Activated CD4-positive, alpha-beta T cell treated with anti-CD3 and anti-CD28 coated beads for 36 hours (primary cell): ENCODE measurements at regions not wholly inside any gene's neighbourhood (a gene's known extent, or its start where the extent isn't known, plus 50 kb on each side); places are given as distances from the start of the nearest gene placed in this dataset.

ENCODE experiments used
- ATAC-seq: fragments of 200-7000 bp; cut with Tn5 transposase; one replicate; pipeline ENCODE4 v1.10.0; 2021; ENCODE audit warnings: mild to moderate bottlenecking, moderate library complexity
- CTCF ChIA-PET: fragments of 350-600 bp; sonication (Branson Sonifier 250); formaldehyde crosslinking; loops from one replicate; lab custom pipeline; 2021; ENCODE audit warnings: antibody characterized with exemption; lab: Charles Lee
- POLR2A ChIA-PET: fragments of 350-600 bp; sonication (Branson Sonifier 250); formaldehyde crosslinking; loops from one replicate; lab custom pipeline; 2021; ENCODE audit warnings: antibody characterized with exemption, inconsistent platforms; lab: Charles Lee
- DNase-seq: peaks from one replicate; pipeline ENCODE4 v3.0.0-alpha.2; 2020
- H3K27ac Mint-ChIP-seq: one replicate; pipeline ENCODE4 v1.8.0; 2021; ENCODE audit warnings: mixed read lengths
- H3K27me3 Mint-ChIP-seq: one replicate; pipeline ENCODE4 v1.8.0; 2021; ENCODE audit warnings: mixed read lengths
- H3K36me3 Mint-ChIP-seq: one replicate; pipeline ENCODE4 v1.8.0; 2021; ENCODE audit warnings: low read depth, mixed read lengths
- H3K4me1 Mint-ChIP-seq: one replicate; pipeline ENCODE4 v1.8.0; 2021; ENCODE audit warnings: mixed read lengths
- H3K4me3 Mint-ChIP-seq: one replicate; pipeline ENCODE4 v1.8.0; 2021; ENCODE audit warnings: mild to moderate bottlenecking, moderate library complexity, mixed read lengths
- H3K9me3 Mint-ChIP-seq: one replicate; pipeline ENCODE4 v1.8.0; 2021; ENCODE audit warnings: low read depth, mixed read lengths
- intact Hi-C, 2 experiments: fragments of 100-400 bp; cut with DNase I in 1 of 2; cut with micrococcal nuclease in 1 of 2; formaldehyde crosslinking; loops; one replicate each; pipeline versions ENCODE4 v1.14.2 to v1.15.1; 2022 to 2024; cut with DNase I, micrococcal nuclease

- H3K36me3 Mint-ChIP-seq: no peaks in the 10 kb centered on the region
- H3K4me1 Mint-ChIP-seq: peaks cover 13% of the 10 kb centered on the region
- DNase-seq: no peak
- H3K4me3 Mint-ChIP-seq: no peak overlapping the region
- no peaks in the 10 kb centered on the region for H3K27me3 Mint-ChIP-seq
- H3K27ac Mint-ChIP-seq: no peak overlapping the region
- ATAC-seq: no peak
- ChIA-PET CTCF (interaction anchor here (0.7 kb wide), 1 partner anchor 115 kb away, joined by 3 read pairs; no protein-coding TSS in a partner anchor), POLR2A (no interaction called here)
- intact Hi-C loops: no loop called here
- peaks cover 2% of the 10 kb centered on the region for H3K9me3 Mint-ChIP-seq
These were observed 845.9 kb upstream of the ID2 start for GRCh38 chr2:7835693-7836680.

GRCh38 chr2:7837237-7837760 is 844.6 kb upstream of the ID2 start:
- POLR2A ChIA-PET: no interaction called here
- no peak for ATAC-seq
- Mint-ChIP-seq H3K9me3 (peaks cover 6% of the 10 kb centered on the region), H3K4me3 (no peak overlapping the region), H3K36me3 (no peaks in the 10 kb centered on the region), H3K27me3 (no peaks in the 10 kb centered on the region), H3K27ac (no peak overlapping the region), H3K4me1 (peaks cover 11% of the 10 kb centered on the region)
- intact Hi-C loops: no loop called here
- DNase-seq: no peak
- CTCF ChIA-PET: interaction anchor here (0.9 to 1.4 kb wide), 2 partner anchors 11 to 138 kb away, joined by 3 to 4 read pairs; no protein-coding TSS in a partner anchor

DNA sequence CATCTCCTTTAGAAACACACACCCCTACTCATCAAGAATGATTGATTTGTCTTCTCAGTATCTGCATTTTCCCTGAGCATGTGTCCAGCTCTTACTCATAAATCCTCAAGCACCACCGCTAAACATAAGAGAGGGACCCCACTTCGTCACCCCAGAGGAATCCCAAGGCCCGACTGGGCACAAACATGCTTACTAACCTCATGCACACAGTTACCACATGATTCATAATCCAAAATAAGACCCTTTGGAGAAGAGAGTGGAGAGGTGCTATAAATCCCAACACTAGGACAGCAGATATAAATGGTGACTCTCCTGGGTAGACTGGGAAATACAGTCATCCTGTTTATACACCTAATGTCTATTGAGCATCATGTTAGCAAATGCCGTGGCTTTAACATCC is 843.2 kb upstream of the ID2 start:
- Mint-ChIP-seq H3K4me3 (no peak overlapping the region), H3K36me3 (peaks cover 2% of the 10 kb centered on the region), H3K9me3 (peaks cover 9% of the 10 kb centered on the region), H3K27me3 (peaks cover under 1% of the 10 kb centered on the region), H3K27ac (no peak overlapping the region), H3K4me1 (peaks cover 15% of the 10 kb centered on the region)
- ChIA-PET POLR2A (no interaction called here), CTCF (no interaction called here)
- ATAC-seq (no peak), DNase-seq (no peak)
- intact Hi-C loops: no loop called here

DNA sequence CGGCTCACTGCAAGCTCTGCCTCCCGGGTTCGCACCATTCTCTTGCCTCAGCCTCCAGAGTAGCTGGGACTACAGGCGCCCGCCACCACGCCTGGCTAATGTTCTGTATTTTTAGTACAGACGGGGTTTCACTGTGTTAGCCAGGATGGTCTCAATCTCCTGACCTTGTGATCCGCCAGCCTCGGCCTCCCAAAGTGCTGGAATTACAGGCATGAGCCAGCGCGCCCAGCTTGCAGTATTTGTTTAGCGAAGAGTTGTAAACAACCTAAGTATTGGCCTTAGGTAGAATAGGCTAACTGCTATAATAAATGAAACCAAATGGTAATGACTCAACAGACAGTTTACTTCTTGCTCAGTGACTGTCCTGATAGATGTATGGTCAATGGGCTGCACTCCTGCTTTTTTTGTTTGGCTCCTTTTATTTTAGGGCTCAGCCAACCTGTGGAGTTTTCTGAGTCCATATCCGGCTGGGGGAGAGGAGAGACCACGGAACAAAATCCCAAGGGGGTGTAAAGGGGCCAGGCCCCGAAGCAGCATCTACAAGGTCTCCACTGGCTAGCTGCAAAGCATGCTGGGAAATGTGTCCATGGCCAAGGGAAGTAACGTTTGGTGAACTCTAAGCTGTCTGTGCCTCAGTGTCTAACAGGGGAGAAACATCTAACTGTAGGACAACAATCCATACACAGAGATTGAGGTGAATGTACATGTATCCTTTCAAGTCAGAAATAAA is 841.0 kb upstream of the ID2 start:
- ChIA-PET POLR2A (no interaction called here), CTCF (interaction anchor here (0.7 kb wide), 1 partner anchor 89 kb away, joined by 3 read pairs; no protein-coding TSS in a partner anchor)
- H3K9me3 Mint-ChIP-seq: peaks cover 9% of the 10 kb centered on the region
- peaks cover 2% of the 10 kb centered on the region for H3K36me3 Mint-ChIP-seq
- peaks cover 6% of the 10 kb centered on the region for H3K27me3 Mint-ChIP-seq
- H3K27ac Mint-ChIP-seq: no peak overlapping the region
- ATAC-seq: no peak
- intact Hi-C loops: no loop called here
- DNase-seq: no peak
- peaks cover 15% of the 10 kb centered on the region for H3K4me1 Mint-ChIP-seq
- no peak overlapping the region for H3K4me3 Mint-ChIP-seq

GRCh38 chr2:7841751-7842150 is 840.1 kb upstream of the ID2 start:
- POLR2A ChIA-PET: no interaction called here
- peaks cover 18% of the 10 kb centered on the region for H3K4me1 Mint-ChIP-seq

DNA sequence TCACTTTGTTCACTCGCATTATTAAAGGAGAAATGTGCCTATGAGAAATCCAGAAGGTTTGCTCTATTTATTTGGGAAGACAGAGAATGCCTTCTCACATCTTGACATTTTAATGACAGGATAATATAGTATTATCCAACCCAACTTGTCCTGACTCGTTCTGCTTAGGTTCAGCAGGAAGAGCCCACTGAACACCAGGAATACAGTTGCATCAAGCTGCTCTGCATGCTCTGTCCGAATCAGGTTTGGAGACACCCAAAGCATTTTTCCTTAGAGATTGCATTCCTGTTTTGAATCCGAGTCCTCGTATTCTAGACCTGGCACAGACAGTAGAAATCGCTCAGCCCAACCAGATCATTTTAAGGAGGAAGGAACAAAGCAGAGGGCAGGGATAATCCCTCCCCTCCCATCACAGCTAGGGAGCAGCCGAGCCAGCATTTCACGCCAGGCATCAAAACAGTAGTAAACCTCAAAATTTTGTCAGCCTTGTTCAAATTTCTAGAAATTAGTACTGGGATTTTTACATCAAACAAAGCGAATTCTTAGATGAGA is 837.4 kb upstream of the ID2 start:
- intact Hi-C loops: loop anchor here in 1 of 2 experiments (1.0 kb wide), 1 partner anchor 14 kb away; no protein-coding TSS in a partner anchor
- H3K4me3 Mint-ChIP-seq: no peak overlapping the region
- DNase-seq (no peak), ATAC-seq (no peak)
- H3K27me3 Mint-ChIP-seq: peaks cover 6% of the 10 kb centered on the region
- CTCF ChIA-PET: interaction anchor here (1.2 kb wide), 1 partner anchor 104 kb away, joined by 4 read pairs; no protein-coding TSS in a partner anchor
- no peak overlapping the region for H3K27ac Mint-ChIP-seq
- H3K36me3 Mint-ChIP-seq: peaks cover 2% of the 10 kb centered on the region
- peaks cover 9% of the 10 kb centered on the region for H3K9me3 Mint-ChIP-seq
- POLR2A ChIA-PET: no interaction called here
- peaks cover 40% of the 10 kb centered on the region for H3K4me1 Mint-ChIP-seq

More at GRCh38 chr2:7841751-7842150, 840.1 kb upstream of the ID2 start:
- no peak overlapping the region for H3K4me3 Mint-ChIP-seq
- DNase-seq (no peak), ATAC-seq (no peak)
- H3K27ac Mint-ChIP-seq: peak overlapping the region; percentile 47
- CTCF ChIA-PET: no interaction called here
- intact Hi-C loops: no loop called here
- H3K9me3 Mint-ChIP-seq: peaks cover 9% of the 10 kb centered on the region
- H3K27me3 Mint-ChIP-seq: peaks cover 6% of the 10 kb centered on the region
- H3K36me3 Mint-ChIP-seq: peaks cover 2% of the 10 kb centered on the region

DNA sequence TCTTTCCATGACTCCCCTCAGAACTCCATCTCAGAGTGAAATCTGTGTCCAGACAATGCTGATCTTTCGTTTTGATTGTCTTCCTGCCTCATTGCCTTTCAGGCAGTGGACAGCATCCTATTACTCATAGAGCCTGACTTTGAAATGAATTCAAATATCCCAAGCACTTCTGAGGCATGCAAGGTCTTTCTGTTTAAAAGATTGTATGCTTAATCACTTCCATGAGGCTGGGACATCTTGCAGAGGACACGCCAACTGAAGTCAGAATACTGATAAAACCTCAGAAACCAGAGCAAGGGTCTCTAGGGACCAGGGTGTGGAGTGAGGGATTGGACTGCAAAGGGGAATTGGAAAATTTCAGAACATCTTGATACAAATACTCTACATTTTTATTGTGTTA is 836.5 kb upstream of the ID2 start:
- Mint-ChIP-seq H3K4me3 (no peak overlapping the region), H3K27me3 (peaks cover 6% of the 10 kb centered on the region), H3K27ac (no peak overlapping the region), H3K36me3 (peaks cover 2% of the 10 kb centered on the region), H3K9me3 (peaks cover 9% of the 10 kb centered on the region), H3K4me1 (peaks cover 40% of the 10 kb centered on the region)
- DNase-seq (no peak), ATAC-seq (no peak)
- POLR2A ChIA-PET: no interaction called here
- intact Hi-C loops: loop anchor here (5.0 kb wide), 5 partner anchors 73 to 642 kb away; no protein-coding TSS in a partner anchor
- CTCF ChIA-PET: no interaction called here

DNA sequence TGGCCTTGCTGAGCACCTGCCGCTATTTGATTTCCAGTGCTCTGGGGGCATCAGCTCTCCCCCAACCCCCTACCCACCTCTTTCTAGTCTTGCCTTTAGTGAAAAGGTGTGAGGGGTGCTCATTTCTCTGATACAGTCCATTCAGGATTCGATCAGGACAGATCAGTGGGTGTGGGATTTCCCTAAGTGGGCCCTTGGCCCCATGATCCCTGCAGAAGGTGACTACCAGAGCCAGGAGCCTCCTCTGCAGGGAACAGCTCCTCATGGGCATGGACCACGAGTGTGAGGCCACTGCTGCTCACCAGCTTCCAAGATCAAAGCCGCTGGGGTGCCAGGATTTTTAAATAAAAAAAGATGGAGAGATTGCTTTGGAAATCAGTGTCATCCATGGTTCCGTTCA is 835.2 kb upstream of the ID2 start:
- intact Hi-C loops: loop anchor here (5.0 kb wide), 5 partner anchors 74 to 641 kb away; no protein-coding TSS in a partner anchor
- Mint-ChIP-seq H3K27ac (no peak overlapping the region), H3K9me3 (peaks cover 5% of the 10 kb centered on the region), H3K27me3 (peaks cover 6% of the 10 kb centered on the region), H3K4me3 (no peak overlapping the region), H3K4me1 (peaks cover 40% of the 10 kb centered on the region), H3K36me3 (peaks cover 2% of the 10 kb centered on the region)
- DNase-seq (no peak), ATAC-seq (no peak)
- ChIA-PET CTCF (interaction anchor here (1.4 to 1.7 kb wide), 2 partner anchors 17 to 21 kb away, joined by 3 to 6 read pairs; no protein-coding TSS in a partner anchor), POLR2A (no interaction called here)

GRCh38 chr2:7847321-7847720 is 834.5 kb upstream of the ID2 start:
- DNase-seq: no peak
- POLR2A ChIA-PET: interaction anchor here (0.5 to 1.6 kb wide), 8 partner anchors 11 to 965 kb away, joined by 3 to 14 read pairs (median 5); partner anchors contain the start of gene ID2
- no peak for ATAC-seq
- H3K27me3 Mint-ChIP-seq: peaks cover 6% of the 10 kb centered on the region
- H3K4me1 Mint-ChIP-seq: peaks cover 38% of the 10 kb centered on the region
- H3K4me3 Mint-ChIP-seq: no peak overlapping the region
- CTCF ChIA-PET: interaction anchor here (0.8 to 1.7 kb wide), 8 partner anchors 10 to 419 kb away, joined by 3 to 6 read pairs (median 3); no protein-coding TSS in a partner anchor
- peaks cover 3% of the 10 kb centered on the region for H3K9me3 Mint-ChIP-seq
- H3K27ac Mint-ChIP-seq: peak overlapping the region; percentile 93
- intact Hi-C loops: loop anchor here (5.0 kb wide), 5 partner anchors 75 to 640 kb away; no protein-coding TSS in a partner anchor
- H3K36me3 Mint-ChIP-seq: peaks cover 2% of the 10 kb centered on the region

DNA sequence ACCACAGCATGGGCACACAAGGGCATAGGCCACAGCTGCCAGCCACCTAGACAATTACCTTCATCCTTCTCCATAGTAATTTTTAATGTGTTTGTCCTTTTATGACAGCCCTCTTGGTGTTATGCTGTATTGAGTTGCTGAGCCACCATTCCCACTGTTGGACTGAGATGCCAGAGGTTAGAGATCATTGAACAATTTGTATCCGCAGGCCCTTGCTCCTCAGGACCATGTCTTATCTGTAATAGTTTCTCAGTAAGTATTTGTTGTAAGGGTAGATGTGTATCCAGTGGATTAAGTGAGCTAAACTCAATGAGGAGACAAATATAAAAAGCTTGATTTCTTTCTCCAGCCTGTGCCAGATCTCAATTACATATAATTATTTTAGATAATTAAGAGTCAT is 832.8 kb upstream of the ID2 start:
- CTCF ChIA-PET: interaction anchor here (1.4 kb wide), 1 partner anchor 11 kb away, joined by 4 read pairs; no protein-coding TSS in a partner anchor
- Mint-ChIP-seq H3K9me3 (no peaks in the 10 kb centered on the region), H3K4me1 (peaks cover 33% of the 10 kb centered on the region), H3K27me3 (peaks cover 3% of the 10 kb centered on the region), H3K36me3 (no peaks in the 10 kb centered on the region), H3K27ac (peak overlapping the region; percentile 87), H3K4me3 (no peak overlapping the region)
- no peak for ATAC-seq
- no peak for DNase-seq
- intact Hi-C loops: loop anchor here (2.0 to 5.0 kb wide), 6 partner anchors 77 to 638 kb away; no protein-coding TSS in a partner anchor
- POLR2A ChIA-PET: no interaction called here
